Neural cell (in vitro differentiated cells): ENCODE measurements at regions not wholly inside any gene's neighbourhood (a gene's known extent, or its start where the extent isn't known, plus 50 kb on each side); places are given as distances from the start of the nearest gene placed in this dataset.
"Not testable (repeated sequence)": the region's sequence is repeated elsewhere in the genome, so short reads cannot be mapped to it uniquely, and the experiment has no call there.

ENCODE experiments used
- H2AFZ ChIP-seq: fragments of 200-600, 300-800 bp; sonication (generic), shearing (Covaris generic); 2 replicates; pipeline ENCODE4 v1.6.0; 2014; ENCODE audit warnings: low read depth, mild to moderate bottlenecking, antibody characterized with exemption, low read length, moderate library complexity
- H3F3A ChIP-seq: fragments of 200-600 bp; shearing (Covaris generic); 2 replicates; pipeline ENCODE4 v1.6.1; 2016; ENCODE audit warnings: mild to moderate bottlenecking, moderate library complexity, mixed read lengths, antibody characterized with exemption, low read length; ENCODE audit not compliant: insufficient read depth, poor library complexity, severe bottlenecking
- H3K27ac ChIP-seq: fragments of 200-600, 300-800 bp; sonication (generic), shearing (Covaris generic); 2 replicates; pipeline ENCODE4 v1.5.1; 2014; ENCODE audit warnings: mild to moderate bottlenecking, low read length, moderate library complexity
- H3K27me3 ChIP-seq: fragments of 300-800, 200-600 bp; sonication (generic), shearing (Covaris generic); 2 replicates; pipeline ENCODE4 v1.6.0; 2014; ENCODE audit warnings: mild to moderate bottlenecking, low read depth, low read length, moderate library complexity; ENCODE audit not compliant: insufficient read depth
- H3K36me3 ChIP-seq: fragments of 300-800, 200-600 bp; sonication (generic), shearing (Covaris generic); 2 replicates; pipeline ENCODE4 v1.5.1; 2014; ENCODE audit warnings: mild to moderate bottlenecking, antibody characterized with exemption, low read length, moderate library complexity; ENCODE audit not compliant: insufficient read depth
- H3K4me2 ChIP-seq: fragments of 300-800, 200-600 bp; sonication (generic), shearing (Covaris generic); 2 replicates; pipeline ENCODE4 v1.6.0; 2014; ENCODE audit warnings: mild to moderate bottlenecking, low read length
- H3K4me3 ChIP-seq: fragments of 300-800, 200-600 bp; sonication (generic), shearing (Covaris generic); 2 replicates; pipeline ENCODE4 v1.5.1; 2014; ENCODE audit warnings: mild to moderate bottlenecking, low read length, moderate library complexity
- H3K79me2 ChIP-seq: fragments of 200-600 bp; shearing (Covaris generic); replicated peaks from 2 replicates; pipeline ENCODE4 v1.6.0; 2014; ENCODE audit warnings: mild to moderate bottlenecking, low read length, moderate library complexity; ENCODE audit not compliant: insufficient read depth
- H3K9ac ChIP-seq: fragments of 300-800, 200-600 bp; sonication (generic), shearing (Covaris generic); 2 replicates; pipeline ENCODE4 v1.6.1; 2016; ENCODE audit warnings: mild to moderate bottlenecking, low read length, mixed read lengths
- H3K9me2 ChIP-seq: fragments of 200-600 bp; shearing (Covaris generic); 2 replicates; pipeline ENCODE4 v1.6.1; 2016; ENCODE audit warnings: mild to moderate bottlenecking, low read length, mixed read lengths; ENCODE audit not compliant: insufficient read depth
- H3K9me3 ChIP-seq: fragments of 200-600, 300-800 bp; sonication (generic), shearing (Covaris generic); 2 replicates; pipeline ENCODE4 v1.6.1; 2016; ENCODE audit warnings: mild to moderate bottlenecking, mixed run types, low read length, moderate library complexity, mixed read lengths
- H4K20me1 ChIP-seq: fragments of 200-600 bp; shearing (Covaris generic); 2 replicates; pipeline ENCODE4 v1.6.1; 2016; ENCODE audit warnings: mild to moderate bottlenecking, mixed run types; ENCODE audit not compliant: insufficient read depth
- CTCF ChIP-seq: fragments of 450-650 bp; IDR thresholded peaks from 2 replicates; pipeline ENCODE4 v1.5.1; 2014; ENCODE audit warnings: antibody characterized with exemption, mild to moderate bottlenecking, moderate library complexity; ENCODE audit not compliant: poor library complexity, severe bottlenecking
- EP300 ChIP-seq: fragments of 450-650 bp; conservative IDR thresholded peaks from 2 replicates; pipeline ENCODE4 v1.6.1; 2014; ENCODE audit warnings: antibody characterized with exemption, mild to moderate bottlenecking, moderate library complexity; ENCODE audit not compliant: poor library complexity, severe bottlenecking
- EZH2 ChIP-seq: fragments of 200-600, 300-800 bp; shearing (Covaris generic), sonication (generic); IDR thresholded peaks from 2 replicates; pipeline ENCODE4 v1.6.1; 2014; ENCODE audit warnings: antibody characterized with exemption, low read length, borderline replicate concordance, mild to moderate bottlenecking; ENCODE audit not compliant: insufficient read depth, poor library complexity, severe bottlenecking
- MXI1 ChIP-seq: fragments of 450-650 bp; conservative IDR thresholded peaks from 2 replicates; pipeline ENCODE4 v1.6.1; 2014; ENCODE audit warnings: antibody characterized with exemption, mild to moderate bottlenecking; ENCODE audit not compliant: poor library complexity, severe bottlenecking
- POLR2AphosphoS5 ChIP-seq: IDR thresholded peaks from 2 replicates; pipeline ENCODE4 v1.6.1; 2012
- RAD21 ChIP-seq: fragments of 450-650 bp; conservative IDR thresholded peaks from 2 replicates; pipeline ENCODE4 v1.6.1; 2014; ENCODE audit warnings: antibody characterized with exemption, mild to moderate bottlenecking, moderate library complexity
- REST ChIP-seq: IDR thresholded peaks from 2 replicates; pipeline ENCODE4 v1.6.1; 2012; ENCODE audit warnings: borderline replicate concordance
- SMC3 ChIP-seq: fragments of 450-650 bp; conservative IDR thresholded peaks from 2 replicates; pipeline ENCODE4 v1.6.1; 2014; ENCODE audit warnings: antibody characterized with exemption, mild to moderate bottlenecking, moderate library complexity; ENCODE audit not compliant: poor library complexity
- TAF1 ChIP-seq: IDR thresholded peaks from 2 replicates; pipeline ENCODE4 v1.6.1; 2012; ENCODE audit warnings: low read depth

- no peak overlapping the region for H3K4me3 ChIP-seq
- TF ChIP-seq EP300 (no peak), CTCF (no peak), REST (no peak), POLR2AphosphoS5 (no peak), EZH2 (no peak), RAD21 (no peak), SMC3 (no peak), MXI1 (no peak), TAF1 (no peak)
- no peak overlapping the region for H3K4me2 ChIP-seq
Observed at GRCh38 chr3:18704326-18704725, 279.2 kb upstream of the SATB1 start.

GRCh38 chr3:18703798-18704197 is 278.7 kb upstream of the SATB1 start:
- H3K9ac ChIP-seq: no peak overlapping the region
- H3K36me3 ChIP-seq: no peaks in the 10 kb centered on the region
- H4K20me1 ChIP-seq: no peaks in the 10 kb centered on the region
- H3K4me2 ChIP-seq: no peak overlapping the region
- no peaks in the 10 kb centered on the region for H3F3A ChIP-seq
- no peak overlapping the region for H3K4me3 ChIP-seq
- TF ChIP-seq RAD21 (no peak), REST (no peak), POLR2AphosphoS5 (no peak), SMC3 (no peak), EZH2 (no peak), TAF1 (no peak), MXI1 (no peak), CTCF (no peak), EP300 (no peak)
- H3K79me2 ChIP-seq: no peaks in the 10 kb centered on the region
- no peaks in the 10 kb centered on the region for H3K9me3 ChIP-seq
- H3K9me2 ChIP-seq: no peaks in the 10 kb centered on the region
- no peak overlapping the region for H2AFZ ChIP-seq
- no peaks in the 10 kb centered on the region for H3K27me3 ChIP-seq
- no peak overlapping the region for H3K27ac ChIP-seq

More at GRCh38 chr3:18704326-18704725, 279.2 kb upstream of the SATB1 start:
- H3K9me3 ChIP-seq: no peaks in the 10 kb centered on the region
- H3K27ac ChIP-seq: no peak overlapping the region
- no peaks in the 10 kb centered on the region for H3K79me2 ChIP-seq
- H3K9me2 ChIP-seq: no peaks in the 10 kb centered on the region
- no peaks in the 10 kb centered on the region for H4K20me1 ChIP-seq
- H3F3A ChIP-seq: no peaks in the 10 kb centered on the region
- no peak overlapping the region for H2AFZ ChIP-seq
- H3K27me3 ChIP-seq: no peaks in the 10 kb centered on the region
- no peak overlapping the region for H3K9ac ChIP-seq
- no peaks in the 10 kb centered on the region for H3K36me3 ChIP-seq

GRCh38 chr3:18693588-18694329 is 268.6 kb upstream of the SATB1 start:
- H3K9ac ChIP-seq, H3K4me2 ChIP-seq, H3K27me3 ChIP-seq, H3F3A ChIP-seq, H4K20me1 ChIP-seq, H3K79me2 ChIP-seq, H2AFZ ChIP-seq, H3K36me3 ChIP-seq, H3K9me3 ChIP-seq, H3K9me2 ChIP-seq, H3K27ac ChIP-seq, H3K4me3 ChIP-seq: not testable (repeated sequence)
